ENCODE measurements at regions not wholly inside any gene's neighbourhood (a gene's known extent, or its start where the extent isn't known, plus 50 kb on each side); places are given as distances from the start of the nearest gene placed in this dataset.

DNA sequence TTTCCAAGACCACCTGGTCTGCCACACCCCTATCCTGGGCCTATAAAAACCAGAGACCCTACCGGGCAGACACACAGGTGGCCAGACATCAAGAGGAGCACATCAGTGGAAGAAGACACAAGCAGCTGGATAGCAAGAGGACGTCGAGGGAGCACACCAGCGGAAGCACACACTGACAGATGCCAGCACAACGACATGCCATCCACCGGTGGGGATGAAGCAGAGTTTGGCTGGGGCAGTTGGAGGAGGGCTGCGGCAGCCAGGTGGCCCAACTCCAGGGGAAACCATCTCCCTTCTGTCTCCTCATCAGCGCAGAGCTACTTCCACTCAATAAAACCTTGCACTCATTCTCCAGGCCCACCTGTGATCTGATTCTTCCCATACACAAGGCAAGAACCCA, 200.6 kb downstream of the PCDH17 start:
- Histone ChIP-seq H4K20me1 (replicated peaks; ENCODE audit: insufficient read depth) (no peaks in the 10 kb centered on the region), H3K27me3 (ENCODE audit: insufficient read depth) (no peaks in the 10 kb centered on the region), H3F3A (replicated peaks; ENCODE audit: low read depth) (no peaks in the 10 kb centered on the region), H3K4me3 (no peak overlapping the region), H3K27ac (ENCODE audit: low read depth) (no peak overlapping the region), H3K36me3 (ENCODE audit: insufficient read depth) (no peaks in the 10 kb centered on the region), H3K4me1 (ENCODE audit: insufficient read depth) (peaks cover 7% of the 10 kb centered on the region), H3K79me2 (replicated peaks; ENCODE audit: insufficient read depth) (no peaks in the 10 kb centered on the region), H3K4me2 (no peak overlapping the region), H2AFZ (no peak overlapping the region), H3K9me2 (ENCODE audit: insufficient read depth) (no peaks in the 10 kb centered on the region)
- H3K9me3 Mint-ChIP-seq: no peaks in the 10 kb centered on the region
- peaks cover 7% of the 10 kb centered on the region; the same call in 2 of the 3 replicates for H3K4me1 Mint-ChIP-seq
- no peak for DNase-seq (ENCODE audit: low spot score)
- H3K4me3 Mint-ChIP-seq: no peak overlapping the region
- no peak for ATAC-seq
- no peaks in the 10 kb centered on the region for H3K36me3 Mint-ChIP-seq (ENCODE audit: low read depth)
- H3K27ac Mint-ChIP-seq: no peak overlapping the region
- no peak for TF ChIP-seq CREB1 (CRISPR knock-in tag; IDR thresholded peaks at IDR 0.05; ENCODE audit: low read depth)
- TF ChIP-seq EZH2 (IDR thresholded peaks at IDR 0.05; ENCODE audit: low read depth, unreplicated experiment): no peak
- TF ChIP-seq, protein P1, sequence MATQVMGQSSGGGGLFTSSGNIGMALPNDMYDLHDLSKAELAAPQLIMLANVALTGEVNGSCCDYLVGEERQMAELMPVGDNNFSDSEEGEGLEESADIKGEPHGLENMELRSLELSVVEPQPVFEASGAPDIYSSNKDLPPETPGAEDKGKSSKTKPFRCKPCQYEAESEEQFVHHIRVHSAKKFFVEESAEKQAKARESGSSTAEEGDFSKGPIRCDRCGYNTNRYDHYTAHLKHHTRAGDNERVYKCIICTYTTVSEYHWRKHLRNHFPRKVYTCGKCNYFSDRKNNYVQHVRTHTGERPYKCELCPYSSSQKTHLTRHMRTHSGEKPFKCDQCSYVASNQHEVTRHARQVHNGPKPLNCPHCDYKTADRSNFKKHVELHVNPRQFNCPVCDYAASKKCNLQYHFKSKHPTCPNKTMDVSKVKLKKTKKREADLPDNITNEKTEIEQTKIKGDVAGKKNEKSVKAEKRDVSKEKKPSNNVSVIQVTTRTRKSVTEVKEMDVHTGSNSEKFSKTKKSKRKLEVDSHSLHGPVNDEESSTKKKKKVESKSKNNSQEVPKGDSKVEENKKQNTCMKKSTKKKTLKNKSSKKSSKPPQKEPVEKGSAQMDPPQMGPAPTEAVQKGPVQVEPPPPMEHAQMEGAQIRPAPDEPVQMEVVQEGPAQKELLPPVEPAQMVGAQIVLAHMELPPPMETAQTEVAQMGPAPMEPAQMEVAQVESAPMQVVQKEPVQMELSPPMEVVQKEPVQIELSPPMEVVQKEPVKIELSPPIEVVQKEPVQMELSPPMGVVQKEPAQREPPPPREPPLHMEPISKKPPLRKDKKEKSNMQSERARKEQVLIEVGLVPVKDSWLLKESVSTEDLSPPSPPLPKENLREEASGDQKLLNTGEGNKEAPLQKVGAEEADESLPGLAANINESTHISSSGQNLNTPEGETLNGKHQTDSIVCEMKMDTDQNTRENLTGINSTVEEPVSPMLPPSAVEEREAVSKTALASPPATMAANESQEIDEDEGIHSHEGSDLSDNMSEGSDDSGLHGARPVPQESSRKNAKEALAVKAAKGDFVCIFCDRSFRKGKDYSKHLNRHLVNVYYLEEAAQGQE (IDR thresholded peaks at IDR 0.05; ENCODE audit: unreplicated experiment): no peak
- TF ChIP-seq, protein P2, sequence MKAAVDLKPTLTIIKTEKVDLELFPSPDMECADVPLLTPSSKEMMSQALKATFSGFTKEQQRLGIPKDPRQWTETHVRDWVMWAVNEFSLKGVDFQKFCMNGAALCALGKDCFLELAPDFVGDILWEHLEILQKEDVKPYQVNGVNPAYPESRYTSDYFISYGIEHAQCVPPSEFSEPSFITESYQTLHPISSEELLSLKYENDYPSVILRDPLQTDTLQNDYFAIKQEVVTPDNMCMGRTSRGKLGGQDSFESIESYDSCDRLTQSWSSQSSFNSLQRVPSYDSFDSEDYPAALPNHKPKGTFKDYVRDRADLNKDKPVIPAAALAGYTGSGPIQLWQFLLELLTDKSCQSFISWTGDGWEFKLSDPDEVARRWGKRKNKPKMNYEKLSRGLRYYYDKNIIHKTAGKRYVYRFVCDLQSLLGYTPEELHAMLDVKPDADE (IDR thresholded peaks at IDR 0.05): no peak
- TF ChIP-seq NANOG (IDR thresholded peaks at IDR 0.05; ENCODE audit: borderline replicate concordance): no peak
- no peaks in the 10 kb centered on the region for H3K27me3 Mint-ChIP-seq (ENCODE audit: insufficient read depth, low read depth, poor library complexity)

DNA sequence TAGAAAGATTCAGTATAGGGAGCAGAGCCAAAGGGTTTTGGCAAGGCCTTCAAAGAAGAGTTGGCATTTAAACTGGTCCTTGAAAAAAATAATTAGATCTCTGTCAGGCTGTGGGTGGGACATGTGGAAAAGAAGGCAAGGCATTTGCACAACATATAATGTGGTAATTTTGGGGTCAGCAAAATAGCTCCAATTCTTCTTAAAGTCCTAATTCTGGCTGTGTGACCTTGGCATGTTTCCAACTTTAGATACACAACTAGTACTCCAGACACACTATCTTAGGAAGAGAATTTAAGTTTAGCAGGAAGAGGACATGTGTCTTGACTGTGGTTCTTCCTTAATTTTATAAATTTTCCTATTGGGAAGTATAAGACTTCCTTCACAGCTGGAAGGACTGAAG, 206.3 kb downstream of the PCDH17 start:
- H2AFZ ChIP-seq: no peak overlapping the region
- no peaks in the 10 kb centered on the region for H3K27me3 ChIP-seq (ENCODE audit: insufficient read depth)
- Mint-ChIP-seq H3K27ac (no peak overlapping the region), H3K9me3 (no peaks in the 10 kb centered on the region), H3K4me1 (peaks cover 7% of the 10 kb centered on the region; the same call in 2 of the 3 replicates), H3K27me3 (ENCODE audit: insufficient read depth, low read depth, poor library complexity) (no peaks in the 10 kb centered on the region), H3K4me3 (no peak overlapping the region), H3K36me3 (ENCODE audit: low read depth) (no peaks in the 10 kb centered on the region)
- no peaks in the 10 kb centered on the region for H3K36me3 ChIP-seq (ENCODE audit: insufficient read depth)
- H3K79me2 ChIP-seq (replicated peaks; ENCODE audit: insufficient read depth): no peaks in the 10 kb centered on the region
- DNase-seq (ENCODE audit: low spot score): no peak
- no peaks in the 10 kb centered on the region for H3K9me2 ChIP-seq (ENCODE audit: insufficient read depth)
- H3F3A ChIP-seq (replicated peaks; ENCODE audit: low read depth): no peaks in the 10 kb centered on the region
- H4K20me1 ChIP-seq (replicated peaks; ENCODE audit: insufficient read depth): no peaks in the 10 kb centered on the region
- H3K27ac ChIP-seq (ENCODE audit: low read depth): no peak overlapping the region
- peaks cover 7% of the 10 kb centered on the region for H3K4me1 ChIP-seq (ENCODE audit: insufficient read depth)
- ATAC-seq: no peak
- no peak overlapping the region for H3K4me3 ChIP-seq
- H3K4me2 ChIP-seq: no peak overlapping the region
- TF ChIP-seq, protein P3, sequence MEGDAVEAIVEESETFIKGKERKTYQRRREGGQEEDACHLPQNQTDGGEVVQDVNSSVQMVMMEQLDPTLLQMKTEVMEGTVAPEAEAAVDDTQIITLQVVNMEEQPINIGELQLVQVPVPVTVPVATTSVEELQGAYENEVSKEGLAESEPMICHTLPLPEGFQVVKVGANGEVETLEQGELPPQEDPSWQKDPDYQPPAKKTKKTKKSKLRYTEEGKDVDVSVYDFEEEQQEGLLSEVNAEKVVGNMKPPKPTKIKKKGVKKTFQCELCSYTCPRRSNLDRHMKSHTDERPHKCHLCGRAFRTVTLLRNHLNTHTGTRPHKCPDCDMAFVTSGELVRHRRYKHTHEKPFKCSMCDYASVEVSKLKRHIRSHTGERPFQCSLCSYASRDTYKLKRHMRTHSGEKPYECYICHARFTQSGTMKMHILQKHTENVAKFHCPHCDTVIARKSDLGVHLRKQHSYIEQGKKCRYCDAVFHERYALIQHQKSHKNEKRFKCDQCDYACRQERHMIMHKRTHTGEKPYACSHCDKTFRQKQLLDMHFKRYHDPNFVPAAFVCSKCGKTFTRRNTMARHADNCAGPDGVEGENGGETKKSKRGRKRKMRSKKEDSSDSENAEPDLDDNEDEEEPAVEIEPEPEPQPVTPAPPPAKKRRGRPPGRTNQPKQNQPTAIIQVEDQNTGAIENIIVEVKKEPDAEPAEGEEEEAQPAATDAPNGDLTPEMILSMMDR (conservative IDR thresholded peaks at IDR 0.05; ENCODE audit: low read depth in 2 of 2): no peak
- TF ChIP-seq, protein P1 (IDR thresholded peaks at IDR 0.05; ENCODE audit: unreplicated experiment): no peak

Data from GM23338 (cell line).